ENCODE measurements at regions not wholly inside any gene's neighbourhood (a gene's known extent, or its start where the extent isn't known, plus 50 kb on each side); places are given as distances from the start of the nearest gene placed in this dataset.

DNA sequence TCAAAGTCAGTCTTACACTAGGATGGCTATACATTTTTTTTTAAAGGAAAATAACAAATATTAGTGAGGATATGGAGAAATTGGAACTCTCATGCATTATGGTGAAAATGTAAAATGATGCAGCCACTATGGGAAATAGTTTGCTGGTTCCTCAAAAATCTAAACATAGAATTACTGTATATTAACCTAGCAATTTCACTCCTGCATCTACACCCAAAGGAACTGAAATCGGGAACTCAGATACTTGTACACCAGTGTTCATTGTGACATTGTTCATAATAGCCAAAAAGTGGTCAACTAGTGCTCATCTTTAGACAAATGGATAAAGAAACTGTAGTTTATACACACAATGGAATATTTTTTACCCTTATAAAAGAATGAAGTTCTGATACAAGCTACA lies 110.7 kb downstream of the UTRN start:
- TF ChIP-seq, protein P1, sequence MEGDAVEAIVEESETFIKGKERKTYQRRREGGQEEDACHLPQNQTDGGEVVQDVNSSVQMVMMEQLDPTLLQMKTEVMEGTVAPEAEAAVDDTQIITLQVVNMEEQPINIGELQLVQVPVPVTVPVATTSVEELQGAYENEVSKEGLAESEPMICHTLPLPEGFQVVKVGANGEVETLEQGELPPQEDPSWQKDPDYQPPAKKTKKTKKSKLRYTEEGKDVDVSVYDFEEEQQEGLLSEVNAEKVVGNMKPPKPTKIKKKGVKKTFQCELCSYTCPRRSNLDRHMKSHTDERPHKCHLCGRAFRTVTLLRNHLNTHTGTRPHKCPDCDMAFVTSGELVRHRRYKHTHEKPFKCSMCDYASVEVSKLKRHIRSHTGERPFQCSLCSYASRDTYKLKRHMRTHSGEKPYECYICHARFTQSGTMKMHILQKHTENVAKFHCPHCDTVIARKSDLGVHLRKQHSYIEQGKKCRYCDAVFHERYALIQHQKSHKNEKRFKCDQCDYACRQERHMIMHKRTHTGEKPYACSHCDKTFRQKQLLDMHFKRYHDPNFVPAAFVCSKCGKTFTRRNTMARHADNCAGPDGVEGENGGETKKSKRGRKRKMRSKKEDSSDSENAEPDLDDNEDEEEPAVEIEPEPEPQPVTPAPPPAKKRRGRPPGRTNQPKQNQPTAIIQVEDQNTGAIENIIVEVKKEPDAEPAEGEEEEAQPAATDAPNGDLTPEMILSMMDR (IDR thresholded peaks at IDR 0.05): no peak
- TF ChIP-seq ZFX (IDR thresholded peaks at IDR 0.05; ENCODE audit: borderline replicate concordance): no peak

Data from 22Rv1 (cell line).